H9 (cell line): ENCODE measurements at regions not wholly inside any gene's neighbourhood (a gene's known extent, or its start where the extent isn't known, plus 50 kb on each side); places are given as distances from the start of the nearest gene placed in this dataset.

Experiments
- DNase-seq: peaks from one replicate; pipeline ENCODE4 v3.0.0-alpha.2; 2017
- H2AFZ ChIP-seq: one replicate; pipeline ENCODE4 v1.6.1; 2013; ENCODE audit warnings: mild to moderate bottlenecking, low read length, control low read depth, moderate library complexity
- H2AK5ac ChIP-seq: 2 replicates; pipeline ENCODE4 v1.6.1; 2013; ENCODE audit warnings: low read length, control low read depth, mixed read lengths; ENCODE audit not compliant: insufficient read length
- H2BK120ac ChIP-seq: one replicate; pipeline ENCODE4 v1.6.1; 2013; ENCODE audit warnings: low read depth, mild to moderate bottlenecking, low read length, control low read depth, inconsistent platforms; ENCODE audit not compliant: poor library complexity, severe bottlenecking
- H2BK12ac ChIP-seq: 2 replicates; pipeline ENCODE4 v1.6.1; 2013; ENCODE audit warnings: low read length, control low read depth, mixed read lengths, low read depth; ENCODE audit not compliant: insufficient read length
- H2BK15ac ChIP-seq: 2 replicates; pipeline ENCODE4 v1.6.1; 2013; ENCODE audit warnings: low read depth, low read length, control low read depth
- H2BK20ac ChIP-seq: one replicate; pipeline ENCODE4 v1.6.1; 2013; ENCODE audit warnings: low read depth, mild to moderate bottlenecking, low read length, control low read depth, inconsistent platforms; ENCODE audit not compliant: poor library complexity, severe bottlenecking
- H2BK5ac ChIP-seq: 2 replicates; pipeline ENCODE4 v1.6.1; 2013; ENCODE audit warnings: low read length, control low read depth, mixed read lengths; ENCODE audit not compliant: insufficient read length
- H3K14ac ChIP-seq: 2 replicates; pipeline ENCODE4 v1.6.1; 2013; ENCODE audit warnings: low read length, control low read depth; ENCODE audit not compliant: insufficient read depth
- H3K18ac ChIP-seq: 2 replicates; pipeline ENCODE4 v1.6.1; 2013; ENCODE audit warnings: low read depth, mild to moderate bottlenecking, mixed read lengths, low read length, control low read depth; ENCODE audit not compliant: insufficient read length
- H3K23ac ChIP-seq: 2 replicates; pipeline ENCODE4 v1.6.1; 2013; ENCODE audit warnings: low read length, control low read depth, mixed read lengths, low read depth; ENCODE audit not compliant: insufficient read length
- H3K23me2 ChIP-seq: 2 replicates; pipeline ENCODE4 v1.6.1; 2013; ENCODE audit warnings: low read depth, mild to moderate bottlenecking, mixed read lengths, low read length, control low read depth; ENCODE audit not compliant: insufficient read length, poor library complexity, severe bottlenecking
- H3K27ac ChIP-seq: 2 replicates; pipeline ENCODE4 v1.5.1; 2013; ENCODE audit warnings: low read length, control low read depth, mixed read lengths, low read depth; ENCODE audit not compliant: insufficient read length
- H3K27me3 ChIP-seq: 2 replicates; pipeline ENCODE4 v1.6.1; 2013; ENCODE audit warnings: low read length, control low read depth, inconsistent platforms; ENCODE audit not compliant: insufficient read depth
- H3K4ac ChIP-seq: 2 replicates; pipeline ENCODE4 v1.6.1; 2013; ENCODE audit warnings: low read depth, mild to moderate bottlenecking, control low read depth, inconsistent platforms, low read length, moderate library complexity
- H3K4me1 ChIP-seq: 2 replicates; pipeline ENCODE4 v1.6.1; 2013; ENCODE audit warnings: low read length, control low read depth, inconsistent platforms; ENCODE audit not compliant: insufficient read depth
- H3K4me2 ChIP-seq: 2 replicates; pipeline ENCODE4 v1.6.1; 2013; ENCODE audit warnings: low read length, control low read depth, mixed read lengths; ENCODE audit not compliant: insufficient read length, insufficient read depth
- H3K56ac ChIP-seq: 2 replicates; pipeline ENCODE4 v1.6.1; 2013; ENCODE audit warnings: low read depth, mild to moderate bottlenecking, mixed read lengths, low read length, control low read depth; ENCODE audit not compliant: insufficient read length
- H3K79me1 ChIP-seq: 2 replicates; pipeline ENCODE4 v1.6.1; 2013; ENCODE audit warnings: low read depth, mild to moderate bottlenecking, moderate library complexity, low read length, control low read depth, inconsistent platforms; ENCODE audit not compliant: insufficient read depth, poor library complexity, severe bottlenecking
- H3K79me2 ChIP-seq: 2 replicates; pipeline ENCODE4 v1.6.1; 2013; ENCODE audit warnings: low read length, control low read depth, inconsistent platforms; ENCODE audit not compliant: insufficient read depth
- H3K9ac ChIP-seq: 2 replicates; pipeline ENCODE4 v1.6.1; 2013; ENCODE audit warnings: low read length, control low read depth, mixed read lengths; ENCODE audit not compliant: insufficient read length; ENCODE audit errors: extremely low read depth
- H3K9me3 ChIP-seq: one replicate; pipeline ENCODE4 v1.6.1; 2013; ENCODE audit warnings: low read depth, low read length, inconsistent platforms; ENCODE audit not compliant: control insufficient read depth
- H3T11ph ChIP-seq: one replicate; pipeline ENCODE4 v1.6.1; 2013; ENCODE audit warnings: mild to moderate bottlenecking, low read length, control low read depth, inconsistent platforms
- H4K20me1 ChIP-seq: one replicate; pipeline ENCODE4 v1.6.1; 2013; ENCODE audit not compliant: control insufficient read depth, insufficient read length, insufficient read depth
- H4K5ac ChIP-seq: 2 replicates; pipeline ENCODE4 v1.6.1; 2013; ENCODE audit warnings: low read depth, mild to moderate bottlenecking, mixed read lengths, low read length, control low read depth; ENCODE audit not compliant: insufficient read length
- H4K8ac ChIP-seq: replicated peaks from 2 replicates; pipeline ENCODE4 v1.6.1; 2013; ENCODE audit warnings: low read length, control low read depth, mixed read lengths, low read depth; ENCODE audit not compliant: insufficient read length
- H4K91ac ChIP-seq: 2 replicates; pipeline ENCODE4 v1.6.1; 2013; ENCODE audit warnings: low read depth, mild to moderate bottlenecking, moderate library complexity, mixed read lengths, low read length, control low read depth; ENCODE audit not compliant: insufficient read length
- H3K27ac Mint-ChIP-seq, 3 experiments: 2 replicates in 2 of 3; 3 replicates in 1 of 3; pipeline ENCODE4 v1.8.0; 2020 to 2021; ENCODE audit warnings: mixed read lengths in 3 of 3, mild to moderate bottlenecking in 1 of 3, moderate library complexity in 1 of 3
- H3K27me3 Mint-ChIP-seq: 2 replicates; pipeline ENCODE4 v1.8.0; 2021; ENCODE audit warnings: low read depth, mild to moderate bottlenecking, moderate library complexity, mixed read lengths
- H3K36me3 Mint-ChIP-seq, 3 experiments: 2 replicates in 2 of 3; 3 replicates in 1 of 3; pipeline ENCODE4 v1.8.0; 2020 to 2021; ENCODE audit warnings: low read depth in 3 of 3, mixed read lengths in 3 of 3; ENCODE audit not compliant: insufficient read depth in 1 of 3
- H3K4me1 Mint-ChIP-seq, 2 experiments: 2 replicates each; pipeline ENCODE4 v1.8.0; 2020; ENCODE audit warnings: mixed read lengths in 2 of 2
- H3K4me3 Mint-ChIP-seq, 2 experiments: 2 replicates in 1 of 2; 3 replicates in 1 of 2; pipeline ENCODE4 v1.8.0; 2020 to 2021; ENCODE audit warnings: mild to moderate bottlenecking in 2 of 2, mixed read lengths in 2 of 2, moderate library complexity in 1 of 2
- H3K9me3 Mint-ChIP-seq, 2 experiments: 2 replicates in 1 of 2; 3 replicates in 1 of 2; pipeline ENCODE4 v1.8.0; 2020; ENCODE audit warnings: mild to moderate bottlenecking in 2 of 2, mixed read lengths in 2 of 2, moderate library complexity in 1 of 2
- WGBS: extraction: QIAGEN DNeasy Blood & Tissue Kit; methylation state at CpG from one replicate; pipeline ENCODE4 v1.1.7; 2013; ENCODE audit warnings: missing lambda C conversion rate, low lambda C conversion rate, mixed read lengths; ENCODE audit not compliant: insufficient read length; ENCODE audit errors: extremely low coverage; 5-methylcytosine and 5-hydroxymethylcytosine counted together
- TF ChIP-seq, protein P1 (sequence below): fragments of 200-600 bp; sonication (generic); conservative IDR thresholded peaks from 3 replicates; pipeline ENCODE4 v1.8.0; 2021; ENCODE audit warnings: antibody characterized with exemption, mild to moderate bottlenecking

DNA sequence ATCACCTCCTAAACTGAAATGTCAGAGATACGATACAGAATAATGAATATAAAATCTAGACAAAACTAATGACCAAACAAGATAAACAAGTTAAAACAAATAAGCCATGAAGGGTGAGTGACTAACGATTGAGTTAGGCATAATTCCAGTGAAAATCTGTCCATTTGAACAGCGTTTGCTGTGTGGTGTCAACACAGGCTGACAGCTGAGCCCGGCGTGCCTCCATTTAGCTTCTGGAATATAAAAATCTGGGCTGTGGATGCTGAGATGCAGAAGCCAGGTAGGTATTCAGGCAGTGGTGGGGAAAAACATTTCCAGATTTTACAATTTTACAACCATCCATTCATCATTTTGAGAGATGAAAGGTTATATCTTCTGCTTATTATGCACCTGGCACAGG lies 2041.4 kb upstream of the CELF4 start:
- Histone ChIP-seq H3K23me2 (no peaks in the 10 kb centered on the region), H3K27me3 (no peaks in the 10 kb centered on the region), H4K20me1 (no peaks in the 10 kb centered on the region), H3K56ac (no peak overlapping the region), H2BK120ac (no peak overlapping the region), H3K9ac (peak overlapping the region; percentile 26), H2BK20ac (no peak overlapping the region), H3K79me1 (no peaks in the 10 kb centered on the region), H4K91ac (no peak overlapping the region), H2AFZ (no peak overlapping the region), H3K14ac (no peak overlapping the region), H3K18ac (no peak overlapping the region), H3T11ph (no peak overlapping the region), H3K27ac (no peak overlapping the region), H3K79me2 (no peaks in the 10 kb centered on the region), H2AK5ac (no peak overlapping the region), H3K9me3 (no peaks in the 10 kb centered on the region), H4K8ac (no peak overlapping the region), H3K4me2 (peak overlapping the region; percentile 53), H3K4me1 (peaks cover 18% of the 10 kb centered on the region; the same call in 1 of the 2 replicates), H4K5ac (no peak overlapping the region), H3K4ac (no peak overlapping the region), H2BK15ac (no peak overlapping the region), H3K23ac (no peak overlapping the region), H2BK5ac (no peak overlapping the region), H2BK12ac (no peak overlapping the region)
- H3K4me3 Mint-ChIP-seq, result no peak overlapping the region
- H3K27ac Mint-ChIP-seq, result peak overlapping the region in 2 of 3 experiments; percentile 41 to 82; a peak in 2 of 7 replicates
- H3K4me1 Mint-ChIP-seq, result peaks cover 39 to 44% of the 10 kb centered on the region in 2 experiments
- whole genome bisulfite sequencing, result no CpG with 5 or more reads among the region's 5 CpGs
- H3K27me3 Mint-ChIP-seq, result no peaks in the 10 kb centered on the region
- no peaks in the 10 kb centered on the region for H3K9me3 Mint-ChIP-seq
- no peak for DNase-seq
- no peaks in the 10 kb centered on the region; a peak in 3 of 7 replicates for H3K36me3 Mint-ChIP-seq
- TF ChIP-seq, protein P1, sequence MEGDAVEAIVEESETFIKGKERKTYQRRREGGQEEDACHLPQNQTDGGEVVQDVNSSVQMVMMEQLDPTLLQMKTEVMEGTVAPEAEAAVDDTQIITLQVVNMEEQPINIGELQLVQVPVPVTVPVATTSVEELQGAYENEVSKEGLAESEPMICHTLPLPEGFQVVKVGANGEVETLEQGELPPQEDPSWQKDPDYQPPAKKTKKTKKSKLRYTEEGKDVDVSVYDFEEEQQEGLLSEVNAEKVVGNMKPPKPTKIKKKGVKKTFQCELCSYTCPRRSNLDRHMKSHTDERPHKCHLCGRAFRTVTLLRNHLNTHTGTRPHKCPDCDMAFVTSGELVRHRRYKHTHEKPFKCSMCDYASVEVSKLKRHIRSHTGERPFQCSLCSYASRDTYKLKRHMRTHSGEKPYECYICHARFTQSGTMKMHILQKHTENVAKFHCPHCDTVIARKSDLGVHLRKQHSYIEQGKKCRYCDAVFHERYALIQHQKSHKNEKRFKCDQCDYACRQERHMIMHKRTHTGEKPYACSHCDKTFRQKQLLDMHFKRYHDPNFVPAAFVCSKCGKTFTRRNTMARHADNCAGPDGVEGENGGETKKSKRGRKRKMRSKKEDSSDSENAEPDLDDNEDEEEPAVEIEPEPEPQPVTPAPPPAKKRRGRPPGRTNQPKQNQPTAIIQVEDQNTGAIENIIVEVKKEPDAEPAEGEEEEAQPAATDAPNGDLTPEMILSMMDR, result no peak
